ENCODE measurements at regions not wholly inside any gene's neighbourhood (a gene's known extent, or its start where the extent isn't known, plus 50 kb on each side); places are given as distances from the start of the nearest gene placed in this dataset.

- Histone ChIP-seq H3K27ac (no peak overlapping the region), H3K4me3 (no peak overlapping the region), H3K36me3 (no peaks in the 10 kb centered on the region), H3K27me3 (no peaks in the 10 kb centered on the region), H3K4me1 (peaks cover 0 to 11% (median 0%) of the 10 kb centered on the region in 3 donors), H3K9me3 (no peaks in the 10 kb centered on the region)
- ATAC-seq, result no peak
- WGBS, 2 donors (ENCODE audit: low coverage in 1 of 2), result 46 to 51% methylated on average over 5 of the region's 5 CpGs
- TF ChIP-seq CTCF (IDR thresholded peaks at IDR 0.05) (no peak), POLR2A (IDR thresholded peaks at IDR 0.05) (no peak), EP300 (IDR thresholded peaks at IDR 0.05) (no peak), POLR2AphosphoS5 (IDR thresholded peaks at IDR 0.05) (no peak)
Measured at GRCh38 chr5:90184764-90185163, 224.8 kb downstream of the CETN3 start.

- H3K4me1 ChIP-seq, result peaks cover 0 to 11% (median 0%) of the 10 kb centered on the region in 3 donors
- WGBS, 2 donors (ENCODE audit: low coverage in 1 of 2), result 67 to 89% methylated on average over 1 of the region's 1 CpG
- no peaks in the 10 kb centered on the region for H3K36me3 ChIP-seq
- no peaks in the 10 kb centered on the region for H3K27me3 ChIP-seq
- H3K4me3 ChIP-seq, result no peak overlapping the region
- H3K27ac ChIP-seq, result no peak overlapping the region
- TF ChIP-seq EP300 (IDR thresholded peaks at IDR 0.05), result no peak
- TF ChIP-seq CTCF (IDR thresholded peaks at IDR 0.05), result no peak
- no peak for TF ChIP-seq POLR2A (IDR thresholded peaks at IDR 0.05)
- TF ChIP-seq POLR2AphosphoS5 (IDR thresholded peaks at IDR 0.05), result no peak
- no peaks in the 10 kb centered on the region for H3K9me3 ChIP-seq
- no peak for ATAC-seq
Measured at GRCh38 chr5:90182726-90183125, 226.8 kb downstream of the CETN3 start.

GRCh38 chr5:90174236-90174635 is 235.3 kb downstream of the CETN3 start:
- TF ChIP-seq EP300 (IDR thresholded peaks at IDR 0.05) (no peak), CTCF (IDR thresholded peaks at IDR 0.05) (no peak), POLR2AphosphoS5 (IDR thresholded peaks at IDR 0.05) (no peak), POLR2A (IDR thresholded peaks at IDR 0.05) (no peak)
- WGBS, 2 donors (ENCODE audit: low coverage in 1 of 2), result 70 to 93% methylated on average over 4 of the region's 4 CpGs
- no peak for ATAC-seq

GRCh38 chr5:90173299-90174030 is 236.1 kb downstream of the CETN3 start:
- Histone ChIP-seq H3K4me1 (peaks cover 3 to 24% (median 10%) of the 10 kb centered on the region in 3 donors), H3K27me3 (no peaks in the 10 kb centered on the region), H3K4me3 (no peak overlapping the region), H3K27ac (no peak overlapping the region), H3K36me3 (no peaks in the 10 kb centered on the region), H3K9me3 (no peaks in the 10 kb centered on the region)
- TF ChIP-seq EP300 (IDR thresholded peaks at IDR 0.05) (no peak), POLR2AphosphoS5 (IDR thresholded peaks at IDR 0.05) (no peak), CTCF (IDR thresholded peaks at IDR 0.05) (no peak), POLR2A (IDR thresholded peaks at IDR 0.05) (no peak)
- no peak for ATAC-seq
- no CpG with 5 or more reads among the region's 1 CpG for WGBS, 2 donors (ENCODE audit: low coverage in 1 of 2)

More at GRCh38 chr5:90174236-90174635, 235.3 kb downstream of the CETN3 start:
- peaks cover 3 to 17% (median 10%) of the 10 kb centered on the region in 3 donors for H3K4me1 ChIP-seq
- no peak overlapping the region for H3K4me3 ChIP-seq
- no peaks in the 10 kb centered on the region for H3K27me3 ChIP-seq
- no peaks in the 10 kb centered on the region for H3K36me3 ChIP-seq
- no peaks in the 10 kb centered on the region for H3K9me3 ChIP-seq
- H3K27ac ChIP-seq, result no peak overlapping the region

- 0% methylated on average over 1 of the region's 1 CpG for WGBS, 2 donors (ENCODE audit: low coverage in 1 of 2)
- ATAC-seq, result no peak
- TF ChIP-seq EP300 (IDR thresholded peaks at IDR 0.05), result no peak
- no peak for TF ChIP-seq POLR2AphosphoS5 (IDR thresholded peaks at IDR 0.05)
- TF ChIP-seq CTCF (IDR thresholded peaks at IDR 0.05), result no peak
- no peak for TF ChIP-seq POLR2A (IDR thresholded peaks at IDR 0.05)
- H3K9me3 ChIP-seq, result no peaks in the 10 kb centered on the region
- no peaks in the 10 kb centered on the region for H3K36me3 ChIP-seq
- H3K4me1 ChIP-seq, result peaks cover 3 to 24% (median 10%) of the 10 kb centered on the region in 3 donors
- no peak overlapping the region for H3K4me3 ChIP-seq
- H3K27ac ChIP-seq, result no peak overlapping the region
- H3K27me3 ChIP-seq, result no peaks in the 10 kb centered on the region
Measured at GRCh38 chr5:90171466-90171865, 238.1 kb downstream of the CETN3 start.
